ENCODE measurements at regions not wholly inside any gene's neighbourhood (a gene's known extent, or its start where the extent isn't known, plus 50 kb on each side); places are given as distances from the start of the nearest gene placed in this dataset.

DNA sequence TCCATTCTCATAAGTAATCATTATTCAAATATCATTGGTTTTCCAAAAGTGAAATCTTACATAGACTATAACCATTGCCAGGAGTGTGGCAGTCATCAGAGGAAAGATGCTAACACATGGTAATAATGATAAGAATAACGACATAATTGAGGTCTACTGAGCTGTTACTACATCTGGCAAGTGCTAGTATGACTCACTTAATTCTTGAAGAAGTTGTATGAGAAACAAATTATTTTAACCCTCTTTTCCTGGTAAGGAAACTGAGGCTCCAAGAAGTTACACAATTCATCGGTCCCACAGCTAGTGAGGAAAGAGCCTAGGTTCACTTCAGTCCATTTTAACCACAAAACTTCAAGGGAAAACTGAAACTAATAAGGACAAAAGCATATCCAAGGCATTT is 335.6 kb upstream of the BTBD3 start:
- Histone ChIP-seq H3K36me3 (no peaks in the 10 kb centered on the region), H3K27ac (no peak overlapping the region), H3K4me3 (no peak overlapping the region), H3K9me3 (ENCODE audit: low read depth) (no peaks in the 10 kb centered on the region), H3K4me1 (ENCODE audit: low read depth) (no peaks in the 10 kb centered on the region), H3K27me3 (no peaks in the 10 kb centered on the region)
- DNase-seq (ENCODE audit: low read depth in 1 of 2, low spot score in 1 of 2): peak in 1 of 2 donors; percentile 70
- TF ChIP-seq CTCF (IDR thresholded peaks at IDR 0.05; ENCODE audit: low read depth, low read length): no peak

- no peak overlapping the region for H3K4me3 ChIP-seq
- TF ChIP-seq CTCF (IDR thresholded peaks at IDR 0.05; ENCODE audit: low read depth, low read length): peak; percentile 33
- DNase-seq (ENCODE audit: low read depth in 1 of 2, low spot score in 1 of 2): peak; percentile 27 to 29
Measured at GRCh38 chr20:11585752-11586352, 331.8 kb upstream of the BTBD3 start.

DNA sequence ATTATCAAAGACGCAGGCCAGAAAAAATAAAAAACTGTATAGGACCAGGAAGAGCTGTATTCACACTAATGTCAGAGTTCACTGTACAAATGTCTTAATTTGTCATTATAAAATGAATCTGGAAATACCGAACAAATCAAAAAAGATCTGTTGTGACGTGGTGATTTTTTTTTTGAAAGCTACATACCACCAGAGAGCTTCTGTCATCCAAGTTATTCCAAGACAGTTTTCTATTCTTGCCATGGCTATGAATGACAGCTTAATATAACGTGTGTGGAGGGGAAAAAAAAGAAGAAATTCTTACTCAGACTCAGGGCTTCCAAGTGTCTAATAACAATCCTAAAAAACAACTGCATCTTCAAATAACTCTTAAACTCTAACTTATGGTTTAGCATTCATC is 328.8 kb upstream of the BTBD3 start:
- no peak for DNase-seq (ENCODE audit: low read depth in 1 of 2, low spot score in 1 of 2)
- TF ChIP-seq CTCF (IDR thresholded peaks at IDR 0.05; ENCODE audit: low read depth, low read length): no peak
- no peak overlapping the region for H3K4me3 ChIP-seq
- no peaks in the 10 kb centered on the region for H3K36me3 ChIP-seq
- H3K27me3 ChIP-seq: no peaks in the 10 kb centered on the region
- H3K27ac ChIP-seq: no peak overlapping the region
- H3K9me3 ChIP-seq (ENCODE audit: low read depth): no peaks in the 10 kb centered on the region
- no peaks in the 10 kb centered on the region for H3K4me1 ChIP-seq (ENCODE audit: low read depth)

More at GRCh38 chr20:11585752-11586352, 331.8 kb upstream of the BTBD3 start:
- H3K36me3 ChIP-seq: no peaks in the 10 kb centered on the region
- no peak overlapping the region for H3K27ac ChIP-seq
- no peaks in the 10 kb centered on the region for H3K9me3 ChIP-seq (ENCODE audit: low read depth)
- H3K27me3 ChIP-seq: no peaks in the 10 kb centered on the region
- no peaks in the 10 kb centered on the region for H3K4me1 ChIP-seq (ENCODE audit: low read depth)

- Histone ChIP-seq H3K9me3 (ENCODE audit: low read depth) (no peaks in the 10 kb centered on the region), H3K27me3 (no peaks in the 10 kb centered on the region), H3K4me1 (ENCODE audit: low read depth) (no peaks in the 10 kb centered on the region), H3K27ac (no peak overlapping the region), H3K36me3 (no peaks in the 10 kb centered on the region), H3K4me3 (no peak overlapping the region)
- no peak for TF ChIP-seq CTCF (IDR thresholded peaks at IDR 0.05; ENCODE audit: low read depth, low read length)
- DNase-seq (ENCODE audit: low read depth in 1 of 2, low spot score in 1 of 2): no peak
Measured at GRCh38 chr20:11591965-11592364, 325.7 kb upstream of the BTBD3 start.

GRCh38 chr20:11604339-11604738 is 313.4 kb upstream of the BTBD3 start:
- Histone ChIP-seq H3K27me3 (no peaks in the 10 kb centered on the region), H3K4me1 (ENCODE audit: low read depth) (no peaks in the 10 kb centered on the region), H3K9me3 (ENCODE audit: low read depth) (no peaks in the 10 kb centered on the region), H3K36me3 (no peaks in the 10 kb centered on the region), H3K27ac (no peak overlapping the region), H3K4me3 (no peak overlapping the region)
- DNase-seq (ENCODE audit: low read depth in 1 of 2, low spot score in 1 of 2): no peak
- no peak for TF ChIP-seq CTCF (IDR thresholded peaks at IDR 0.05; ENCODE audit: low read depth, low read length)
